ENCODE measurements at regions not wholly inside any gene's neighbourhood (a gene's known extent, or its start where the extent isn't known, plus 50 kb on each side); places are given as distances from the start of the nearest gene placed in this dataset.

DNA sequence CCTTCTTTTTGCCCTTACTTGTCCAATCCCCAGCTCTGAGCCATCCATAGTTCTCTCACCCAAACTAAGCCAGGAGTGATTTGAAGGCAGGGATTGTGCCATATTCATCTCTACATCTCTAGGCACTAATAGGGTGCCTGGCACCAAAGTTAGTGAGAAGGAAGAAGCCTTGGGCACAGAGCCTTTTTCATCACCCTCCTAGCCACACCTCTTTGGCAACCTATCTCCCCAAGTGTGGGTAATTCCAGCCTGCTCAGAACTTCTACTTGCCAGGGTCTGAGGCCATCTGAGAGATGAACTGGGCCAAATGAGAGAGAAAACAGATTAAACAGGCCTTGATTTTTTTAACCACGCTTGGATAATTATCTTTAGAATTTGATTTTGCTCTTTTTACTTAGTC is 61.3 kb downstream of the PHLDA1 start:
- POLR2A ChIA-PET: no interaction called here
- CTCF ChIA-PET: interaction anchor here (1.0 kb wide), 1 partner anchor 15 kb away, joined by 3 read pairs; no protein-coding TSS in a partner anchor
- H2AFZ ChIP-seq (ENCODE audit: low read depth): no peak overlapping the region
- H3K9me2 ChIP-seq: no peaks in the 10 kb centered on the region
- no peaks in the 10 kb centered on the region for H3F3A ChIP-seq (replicated peaks; ENCODE audit: insufficient read depth)
- DNase-seq: no peak
- H3K4me3 ChIP-seq (ENCODE audit: low read depth in 2 of 2, low read length in 1 of 2): no peak overlapping the region
- WGBS (ENCODE audit: low lambda C conversion rate): 89% methylated on average over 1 of the region's 1 CpG
- no peaks in the 10 kb centered on the region for H3K27me3 ChIP-seq (ENCODE audit: insufficient read depth)
- no peak overlapping the region for H3K27ac ChIP-seq (ENCODE audit: low read depth in 2 of 2, low read length in 1 of 2)
- no peak overlapping the region for H3K4me2 ChIP-seq
- H3K9ac ChIP-seq: no peak overlapping the region
- no peaks in the 10 kb centered on the region for H4K20me1 ChIP-seq (ENCODE audit: insufficient read depth)
- TF ChIP-seq ZBTB33 (IDR thresholded peaks at IDR 0.05; ENCODE audit: borderline replicate concordance, low read depth) (no peak), SIN3A (IDR thresholded peaks at IDR 0.05; ENCODE audit: borderline replicate concordance, low read depth, low read length) (no peak), MEF2A (IDR thresholded peaks at IDR 0.05; ENCODE audit: borderline replicate concordance, low read depth) (no peak), MXI1 (IDR thresholded peaks at IDR 0.05; ENCODE audit: low read depth, low read length) (no peak), CTCF (IDR thresholded peaks at IDR 0.05) (no peak), REST (IDR thresholded peaks at IDR 0.05; ENCODE audit: low read depth, low read length) (no peak), RFX5 (IDR thresholded peaks at IDR 0.05; ENCODE audit: low read length) (no peak), CHD2 (IDR thresholded peaks at IDR 0.05; ENCODE audit: low read length, partially characterized antibody) (no peak), FOSL2 (IDR thresholded peaks at IDR 0.05; ENCODE audit: borderline replicate concordance, low read depth) (no peak), NFIC (IDR thresholded peaks at IDR 0.05; ENCODE audit: borderline replicate concordance) (no peak), FOXM1 (IDR thresholded peaks at IDR 0.05; ENCODE audit: low read depth) (no peak), GATA2 (CRISPR knock-in tag; IDR thresholded peaks at IDR 0.05) (no peak), EP300 (IDR thresholded peaks at IDR 0.05; ENCODE audit: borderline replicate concordance in 1 of 2, low read depth in 1 of 2, low read length in 1 of 2) (no peak), TEAD4 (IDR thresholded peaks at IDR 0.05; ENCODE audit: borderline replicate concordance, insufficient read depth) (no peak)
- TF ChIP-seq, protein P1, sequence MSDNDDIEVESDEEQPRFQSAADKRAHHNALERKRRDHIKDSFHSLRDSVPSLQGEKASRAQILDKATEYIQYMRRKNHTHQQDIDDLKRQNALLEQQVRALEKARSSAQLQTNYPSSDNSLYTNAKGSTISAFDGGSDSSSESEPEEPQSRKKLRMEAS (IDR thresholded peaks at IDR 0.05; ENCODE audit: low read depth): no peak
- TF ChIP-seq, protein P2, sequence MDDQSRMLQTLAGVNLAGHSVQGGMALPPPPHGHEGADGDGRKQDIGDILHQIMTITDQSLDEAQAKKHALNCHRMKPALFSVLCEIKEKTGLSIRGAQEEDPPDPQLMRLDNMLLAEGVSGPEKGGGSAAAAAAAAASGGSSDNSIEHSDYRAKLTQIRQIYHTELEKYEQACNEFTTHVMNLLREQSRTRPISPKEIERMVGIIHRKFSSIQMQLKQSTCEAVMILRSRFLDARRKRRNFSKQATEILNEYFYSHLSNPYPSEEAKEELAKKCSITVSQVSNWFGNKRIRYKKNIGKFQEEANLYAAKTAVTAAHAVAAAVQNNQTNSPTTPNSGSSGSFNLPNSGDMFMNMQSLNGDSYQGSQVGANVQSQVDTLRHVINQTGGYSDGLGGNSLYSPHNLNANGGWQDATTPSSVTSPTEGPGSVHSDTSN (IDR thresholded peaks at IDR 0.05): no peak
- H3K36me3 ChIP-seq (replicated peaks in 1 of 2; ENCODE audit: control insufficient read depth in 1 of 2, insufficient read depth in 2 of 2, low read length in 1 of 2): no peaks in the 10 kb centered on the region
- H3K9me3 ChIP-seq: no peaks in the 10 kb centered on the region
- no peaks in the 10 kb centered on the region for H3K4me1 ChIP-seq (ENCODE audit: control insufficient read depth in 1 of 2, insufficient read depth in 2 of 2, low read depth in 1 of 2, low read length in 1 of 2)
- no peaks in the 10 kb centered on the region for H3K79me2 ChIP-seq (ENCODE audit: insufficient read depth)
